ENCODE measurements at regions not wholly inside any gene's neighbourhood (a gene's known extent, or its start where the extent isn't known, plus 50 kb on each side); places are given as distances from the start of the nearest gene placed in this dataset.

DNA sequence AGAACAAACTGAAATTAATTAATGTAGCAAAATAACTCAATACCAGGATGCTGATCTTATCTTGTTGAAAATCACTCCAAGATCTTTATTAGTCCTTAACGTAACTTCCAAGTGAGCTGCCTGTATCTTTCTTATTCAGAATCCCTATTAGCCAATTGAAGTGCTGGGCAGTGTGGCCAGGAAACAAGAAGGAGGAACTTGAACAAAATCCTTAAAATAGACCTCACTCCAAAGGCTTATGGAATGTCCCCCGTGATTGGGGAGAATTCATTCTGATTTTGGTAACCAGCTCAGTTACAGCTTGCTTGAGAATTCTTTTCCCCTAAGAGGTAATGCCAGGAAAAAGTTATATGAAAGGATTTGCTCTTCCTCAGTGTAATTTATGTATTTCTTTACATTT lies 171.0 kb downstream of the DEPDC1B start:
- TF ChIP-seq, protein P1, sequence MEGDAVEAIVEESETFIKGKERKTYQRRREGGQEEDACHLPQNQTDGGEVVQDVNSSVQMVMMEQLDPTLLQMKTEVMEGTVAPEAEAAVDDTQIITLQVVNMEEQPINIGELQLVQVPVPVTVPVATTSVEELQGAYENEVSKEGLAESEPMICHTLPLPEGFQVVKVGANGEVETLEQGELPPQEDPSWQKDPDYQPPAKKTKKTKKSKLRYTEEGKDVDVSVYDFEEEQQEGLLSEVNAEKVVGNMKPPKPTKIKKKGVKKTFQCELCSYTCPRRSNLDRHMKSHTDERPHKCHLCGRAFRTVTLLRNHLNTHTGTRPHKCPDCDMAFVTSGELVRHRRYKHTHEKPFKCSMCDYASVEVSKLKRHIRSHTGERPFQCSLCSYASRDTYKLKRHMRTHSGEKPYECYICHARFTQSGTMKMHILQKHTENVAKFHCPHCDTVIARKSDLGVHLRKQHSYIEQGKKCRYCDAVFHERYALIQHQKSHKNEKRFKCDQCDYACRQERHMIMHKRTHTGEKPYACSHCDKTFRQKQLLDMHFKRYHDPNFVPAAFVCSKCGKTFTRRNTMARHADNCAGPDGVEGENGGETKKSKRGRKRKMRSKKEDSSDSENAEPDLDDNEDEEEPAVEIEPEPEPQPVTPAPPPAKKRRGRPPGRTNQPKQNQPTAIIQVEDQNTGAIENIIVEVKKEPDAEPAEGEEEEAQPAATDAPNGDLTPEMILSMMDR (IDR thresholded peaks at IDR 0.05; ENCODE audit: insufficient read depth, low read length, poor library complexity, severe bottlenecking): no peak
- DNase-seq (ENCODE audit: low read depth): no peak

DNA sequence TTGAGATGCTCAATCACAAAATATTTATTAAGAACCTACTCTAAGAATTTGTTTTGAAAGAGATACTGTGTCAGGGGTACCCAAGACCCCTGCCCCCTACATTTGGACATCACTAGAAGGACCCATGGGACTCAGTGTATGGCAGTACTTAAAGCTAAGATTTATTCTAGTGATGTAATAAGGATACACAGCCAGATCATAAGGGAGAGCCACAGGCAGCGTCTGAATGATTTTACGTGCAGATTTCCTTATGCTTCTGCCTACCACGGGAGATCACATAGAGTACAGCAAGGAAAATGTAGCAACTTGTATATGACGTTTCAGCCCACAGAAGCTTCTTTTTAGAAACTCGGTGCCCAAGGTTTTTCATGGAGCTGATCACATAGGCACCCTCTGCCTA lies 172.9 kb downstream of the DEPDC1B start:
- DNase-seq (ENCODE audit: low read depth): no peak
- H3K4me3 ChIP-seq (ENCODE audit: low read depth, low read length): no peak overlapping the region
- H3K27me3 ChIP-seq (ENCODE audit: control insufficient read depth, insufficient read depth, low read length): no peaks in the 10 kb centered on the region
- TF ChIP-seq, protein P1 (IDR thresholded peaks at IDR 0.05; ENCODE audit: insufficient read depth, low read length, poor library complexity, severe bottlenecking): no peak
- no peaks in the 10 kb centered on the region for H3K36me3 ChIP-seq (ENCODE audit: control insufficient read depth, insufficient read depth, low read length)

More for the DNA sequence above, 171.0 kb downstream of the DEPDC1B start:
- Histone ChIP-seq H3K27me3 (ENCODE audit: control insufficient read depth, insufficient read depth, low read length) (no peaks in the 10 kb centered on the region), H3K36me3 (ENCODE audit: control insufficient read depth, insufficient read depth, low read length) (no peaks in the 10 kb centered on the region), H3K4me3 (ENCODE audit: low read depth, low read length) (no peak overlapping the region)

DNA sequence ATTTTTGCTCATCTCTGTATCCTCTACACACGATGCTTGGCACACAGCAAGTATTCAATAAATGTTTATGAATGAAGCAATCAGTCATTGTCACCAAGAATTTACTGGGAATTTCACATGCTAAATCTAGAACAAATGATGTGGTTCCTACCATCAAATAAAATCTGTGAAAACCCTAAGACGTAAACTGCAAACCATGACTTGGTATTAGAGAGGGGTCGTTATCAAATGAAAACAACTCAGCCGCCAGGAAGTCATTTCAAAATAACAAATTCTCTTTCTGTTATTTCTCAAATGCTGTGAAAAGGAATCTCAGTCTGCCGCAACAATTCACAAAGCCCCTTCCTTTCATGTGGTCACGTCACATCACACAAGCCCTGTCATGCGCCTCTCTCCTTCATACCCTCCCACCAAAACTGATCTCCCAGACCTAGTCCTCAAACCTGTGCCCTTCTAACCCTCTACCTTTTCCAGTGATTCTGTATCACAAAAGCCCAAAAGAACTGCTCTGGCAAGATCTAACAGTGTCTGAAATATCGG lies 173.6 kb downstream of the DEPDC1B start:
- H3K27me3 ChIP-seq (ENCODE audit: control insufficient read depth, insufficient read depth, low read length): no peaks in the 10 kb centered on the region
- no peaks in the 10 kb centered on the region for H3K36me3 ChIP-seq (ENCODE audit: control insufficient read depth, insufficient read depth, low read length)
- TF ChIP-seq, protein P1 (IDR thresholded peaks at IDR 0.05; ENCODE audit: insufficient read depth, low read length, poor library complexity, severe bottlenecking): no peak
- no peak for DNase-seq (ENCODE audit: low read depth)
- H3K4me3 ChIP-seq (ENCODE audit: low read depth, low read length): no peak overlapping the region

DNA sequence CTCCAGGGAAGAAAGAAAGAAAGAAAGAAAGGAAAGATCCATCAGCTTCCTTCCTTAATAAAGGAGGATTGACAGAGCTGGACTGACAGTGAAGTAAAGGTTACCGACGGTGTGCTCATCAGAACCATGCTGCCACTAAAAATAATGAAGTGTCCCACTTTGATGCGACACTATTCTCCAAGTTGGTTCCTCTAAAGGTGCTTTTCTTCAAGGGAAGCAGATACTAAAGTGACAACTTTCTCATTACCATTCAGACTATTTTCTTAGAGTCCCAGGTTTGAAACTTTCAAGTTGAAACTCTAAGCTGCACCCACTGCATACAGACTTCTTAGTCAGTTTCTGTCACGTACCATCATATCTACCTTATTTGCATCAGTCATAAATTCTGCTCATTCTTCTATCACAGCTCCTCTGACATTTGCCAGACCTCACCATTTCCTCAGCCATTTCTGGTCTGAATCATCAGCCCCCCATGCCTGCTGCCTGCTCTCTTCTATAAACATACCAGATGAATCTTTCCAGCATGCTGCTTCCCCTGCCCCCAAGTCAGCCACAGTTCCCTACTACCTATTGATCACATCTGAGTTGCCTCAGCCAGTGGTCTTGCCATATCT lies 177.6 kb downstream of the DEPDC1B start:
- H3K27me3 ChIP-seq (ENCODE audit: control insufficient read depth, insufficient read depth, low read length): no peaks in the 10 kb centered on the region
- DNase-seq (ENCODE audit: low read depth): no peak
- TF ChIP-seq, protein P1 (IDR thresholded peaks at IDR 0.05; ENCODE audit: insufficient read depth, low read length, poor library complexity, severe bottlenecking): no peak
- no peaks in the 10 kb centered on the region for H3K36me3 ChIP-seq (ENCODE audit: control insufficient read depth, insufficient read depth, low read length)
- no peak overlapping the region for H3K4me3 ChIP-seq (ENCODE audit: low read depth, low read length)

DNA sequence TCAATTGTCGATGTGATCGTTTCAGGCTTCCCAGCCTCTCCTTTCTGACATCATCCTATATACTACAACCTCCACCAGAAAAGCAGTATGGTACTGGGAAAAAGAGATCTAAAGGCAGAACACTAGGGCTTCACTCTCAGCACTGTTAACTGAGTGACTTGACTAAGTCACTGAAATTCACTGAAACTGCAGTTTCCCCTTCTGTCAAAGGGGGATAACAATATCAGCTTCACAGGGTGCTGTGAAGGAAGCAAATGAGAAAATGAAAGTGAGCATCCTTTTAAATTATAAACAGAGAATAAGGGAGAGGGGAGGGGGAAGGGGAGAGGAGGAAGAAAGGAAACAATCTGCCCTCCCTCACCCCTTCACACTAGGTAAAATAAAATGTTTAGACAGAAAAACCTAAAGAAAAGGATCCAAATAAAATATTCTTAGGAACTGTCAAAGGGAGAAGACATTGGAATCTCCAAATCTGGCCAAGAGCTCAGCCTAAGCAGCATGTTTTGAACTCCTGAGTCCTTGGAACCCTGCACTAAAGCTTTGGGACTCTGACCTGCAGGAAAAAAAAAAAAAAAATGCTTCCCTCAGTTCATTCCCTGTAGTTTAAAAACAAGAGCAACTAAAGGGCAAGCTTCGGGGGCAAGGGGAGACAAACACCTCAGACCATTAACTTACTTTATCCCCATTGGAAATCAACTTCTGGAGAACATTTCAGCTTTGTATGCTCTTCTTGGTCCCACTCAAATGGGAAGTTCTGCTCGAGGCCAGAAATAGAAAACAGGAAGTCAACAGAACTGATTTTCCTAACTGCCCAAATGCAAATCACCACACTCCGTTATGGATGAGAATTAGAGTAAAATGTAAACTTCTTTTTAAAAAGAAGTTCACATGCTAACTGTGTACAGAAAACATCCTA lies 178.3 kb downstream of the DEPDC1B start:
- Histone ChIP-seq H3K4me3 (ENCODE audit: low read depth, low read length) (no peak overlapping the region), H3K27me3 (ENCODE audit: control insufficient read depth, insufficient read depth, low read length) (no peaks in the 10 kb centered on the region), H3K36me3 (ENCODE audit: control insufficient read depth, insufficient read depth, low read length) (no peaks in the 10 kb centered on the region)
- DNase-seq (ENCODE audit: low read depth): no peak
- TF ChIP-seq, protein P1 (IDR thresholded peaks at IDR 0.05; ENCODE audit: insufficient read depth, low read length, poor library complexity, severe bottlenecking): no peak

Data from kidney epithelial cell (primary cell).